ENCODE measurements at regions not wholly inside any gene's neighbourhood (a gene's known extent, or its start where the extent isn't known, plus 50 kb on each side); places are given as distances from the start of the nearest gene placed in this dataset.

GRCh38 chr9:103789686-103790085, 304.4 kb upstream of the SMC2 start:
- Mint-ChIP-seq H3K4me3 (no peak overlapping the region), H3K4me1 (no peaks in the 10 kb centered on the region), H3K9me3 (peaks cover 76% of the 10 kb centered on the region), H3K27me3 (ENCODE audit: insufficient read depth, low read depth, poor library complexity) (peaks cover 2% of the 10 kb centered on the region), H3K27ac (no peak overlapping the region), H3K36me3 (ENCODE audit: low read depth) (peaks cover 21% of the 10 kb centered on the region; the same call in 2 of the 3 replicates)
- Histone ChIP-seq H3K27me3 (ENCODE audit: insufficient read depth) (no peaks in the 10 kb centered on the region), H2AFZ (no peak overlapping the region), H3K79me2 (replicated peaks; ENCODE audit: insufficient read depth) (no peaks in the 10 kb centered on the region), H4K20me1 (replicated peaks; ENCODE audit: insufficient read depth) (no peaks in the 10 kb centered on the region), H3K4me1 (ENCODE audit: insufficient read depth) (no peaks in the 10 kb centered on the region), H3K27ac (ENCODE audit: low read depth) (no peak overlapping the region), H3K36me3 (ENCODE audit: insufficient read depth) (0 out of 2 replicates have a peak, but pooled peaks cover 2% of the 10 kb centered on the region), H3K4me2 (no peak overlapping the region), H3F3A (replicated peaks; ENCODE audit: low read depth) (no peaks in the 10 kb centered on the region), H3K4me3 (no peak overlapping the region), H3K9me2 (ENCODE audit: insufficient read depth) (no peaks in the 10 kb centered on the region)
- DNase-seq (ENCODE audit: low spot score) (peak; percentile 1), ATAC-seq (no peak)
- TF ChIP-seq ZNF114 (CRISPR knock-in tag; IDR thresholded peaks at IDR 0.05) (no peak), ZNF462 (CRISPR knock-in tag; IDR thresholded peaks at IDR 0.05) (no peak), NANOG (IDR thresholded peaks at IDR 0.05; ENCODE audit: borderline replicate concordance) (no peak), POLR2AphosphoS5 (IDR thresholded peaks at IDR 0.05; ENCODE audit: low read depth) (no peak), EZH2phosphoT487 (IDR thresholded peaks at IDR 0.05; ENCODE audit: unreplicated experiment) (no peak), ETS1 (IDR thresholded peaks at IDR 0.05) (no peak), JUNB (IDR thresholded peaks at IDR 0.05; ENCODE audit: unreplicated experiment) (no peak), ZNF331 (CRISPR knock-in tag; IDR thresholded peaks at IDR 0.05; ENCODE audit: low read depth) (no peak), STAT1 (IDR thresholded peaks at IDR 0.05; ENCODE audit: unreplicated experiment) (no peak), EZH2 (IDR thresholded peaks at IDR 0.05; ENCODE audit: low read depth, unreplicated experiment) (no peak), REST (IDR thresholded peaks at IDR 0.05; ENCODE audit: unreplicated experiment) (no peak), CTCF (conservative IDR thresholded peaks at IDR 0.05; ENCODE audit: low read depth in 2 of 2) (no peak), CREB1 (CRISPR knock-in tag; IDR thresholded peaks at IDR 0.05; ENCODE audit: low read depth) (no peak)
